ENCODE measurements at regions not wholly inside any gene's neighbourhood (a gene's known extent, or its start where the extent isn't known, plus 50 kb on each side); places are given as distances from the start of the nearest gene placed in this dataset.

- no peak for DNase-seq (ENCODE audit: low read depth, low spot score)
Observed at GRCh38 chr5:74262544-74263207, 377.9 kb downstream of the ENC1 start.

GRCh38 chr5:74261866-74262265, 378.7 kb downstream of the ENC1 start:
- DNase-seq (ENCODE audit: low read depth, low spot score): no peak

- no peak for DNase-seq (ENCODE audit: low read depth, low spot score)
Observed at GRCh38 chr5:74261421-74261820, 379.1 kb downstream of the ENC1 start.

GRCh38 chr5:74259572-74259971, 381.0 kb downstream of the ENC1 start:
- no peak for DNase-seq (ENCODE audit: low read depth, low spot score)

GRCh38 chr5:74258314-74258665, 382.2 kb downstream of the ENC1 start:
- DNase-seq (ENCODE audit: low read depth, low spot score): no peak

GRCh38 chr5:74257645-74258313, 382.7 kb downstream of the ENC1 start:
- DNase-seq (ENCODE audit: low read depth, low spot score): peak; percentile 33

- DNase-seq (ENCODE audit: low read depth, low spot score): peak; percentile 13
Observed at GRCh38 chr5:74257060-74257527, 383.4 kb downstream of the ENC1 start.

GRCh38 chr5:74255692-74256392, 384.7 kb downstream of the ENC1 start:
- DNase-seq (ENCODE audit: low read depth, low spot score): no peak

GRCh38 chr5:74254257-74254656, 386.3 kb downstream of the ENC1 start:
- no peak for DNase-seq (ENCODE audit: low read depth, low spot score)

GRCh38 chr5:74252044-74252443, 388.5 kb downstream of the ENC1 start:
- no peak for DNase-seq (ENCODE audit: low read depth, low spot score)

- peak; percentile 75 for DNase-seq (ENCODE audit: low read depth, low spot score)
Observed at GRCh38 chr5:74251141-74252035, 389.1 kb downstream of the ENC1 start.

GRCh38 chr5:74250304-74251102, 390.0 kb downstream of the ENC1 start:
- no peak for DNase-seq (ENCODE audit: low read depth, low spot score)

- DNase-seq (ENCODE audit: low read depth, low spot score): no peak
Observed at GRCh38 chr5:74248576-74248975, 392.0 kb downstream of the ENC1 start.

GRCh38 chr5:74244406-74244805, 396.1 kb downstream of the ENC1 start:
- DNase-seq (ENCODE audit: low read depth, low spot score): no peak

GRCh38 chr5:74243634-74244033, 396.9 kb downstream of the ENC1 start:
- DNase-seq (ENCODE audit: low read depth, low spot score): no peak

- DNase-seq (ENCODE audit: low read depth, low spot score): no peak
Observed at GRCh38 chr5:74242516-74242915, 398.0 kb downstream of the ENC1 start.

GRCh38 chr5:74241751-74242140, 398.8 kb downstream of the ENC1 start:
- DNase-seq (ENCODE audit: low read depth, low spot score): peak; percentile 66

GRCh38 chr5:74240783-74241750, 399.5 kb downstream of the ENC1 start:
- peak; percentile 8 for DNase-seq (ENCODE audit: low read depth, low spot score)

GRCh38 chr5:74239261-74239660, 401.3 kb downstream of the ENC1 start:
- DNase-seq (ENCODE audit: low read depth, low spot score): no peak

Measured in ELF-1 (cell line).